ENCODE measurements at regions not wholly inside any gene's neighbourhood (a gene's known extent, or its start where the extent isn't known, plus 50 kb on each side); places are given as distances from the start of the nearest gene placed in this dataset.

GRCh38 chr14:22159099-22159498 lies 429.9 kb downstream of the DAD1 start:
- DNase-seq (ENCODE audit: low read depth in 2 of 2), result no peak

GRCh38 chr14:22158560-22158959 lies 430.5 kb downstream of the DAD1 start:
- no peak for DNase-seq (ENCODE audit: low read depth in 2 of 2)

- DNase-seq (ENCODE audit: low read depth in 2 of 2), result no peak
Measured at GRCh38 chr14:22155571-22155970, 433.5 kb downstream of the DAD1 start.

- no peak for DNase-seq (ENCODE audit: low read depth in 2 of 2)
Measured at GRCh38 chr14:22152903-22153302, 436.1 kb downstream of the DAD1 start.

GRCh38 chr14:22152161-22152870 lies 436.7 kb downstream of the DAD1 start:
- DNase-seq (ENCODE audit: low read depth in 2 of 2), result no peak

GRCh38 chr14:22151121-22151520 lies 437.9 kb downstream of the DAD1 start:
- no peak for DNase-seq (ENCODE audit: low read depth in 2 of 2)

- DNase-seq (ENCODE audit: low read depth in 2 of 2), result no peak
Measured at GRCh38 chr14:22149058-22149457, 440.0 kb downstream of the DAD1 start.

GRCh38 chr14:22147716-22148115 lies 441.3 kb downstream of the DAD1 start:
- no peak for DNase-seq (ENCODE audit: low read depth in 2 of 2)

GRCh38 chr14:22143363-22143762 lies 445.7 kb downstream of the DAD1 start:
- DNase-seq (ENCODE audit: low read depth in 2 of 2), result no peak

GRCh38 chr14:22140633-22141032 lies 448.4 kb downstream of the DAD1 start:
- no peak for DNase-seq (ENCODE audit: low read depth in 2 of 2)

- no peak for DNase-seq (ENCODE audit: low read depth in 2 of 2)
Measured at GRCh38 chr14:22131749-22132476, 457.1 kb downstream of the DAD1 start.

GRCh38 chr14:22124073-22124613 lies 450.5 kb upstream of the OR4E1 start:
- no peak for DNase-seq (ENCODE audit: low read depth in 2 of 2)

GRCh38 chr14:22122829-22123560 lies 449.4 kb upstream of the OR4E1 start:
- DNase-seq (ENCODE audit: low read depth in 2 of 2), result no peak

- DNase-seq (ENCODE audit: low read depth in 2 of 2), result no peak
Measured at GRCh38 chr14:22122227-22122818, 448.7 kb upstream of the OR4E1 start.

- peak in 1 of 2 experiments; percentile 10 for DNase-seq (ENCODE audit: low read depth in 2 of 2)
Measured at GRCh38 chr14:22118899-22119477, 445.4 kb upstream of the OR4E1 start.

GRCh38 chr14:22113401-22113800 lies 439.8 kb upstream of the OR4E1 start:
- no peak for DNase-seq (ENCODE audit: low read depth in 2 of 2)

GRCh38 chr14:22112004-22112403 lies 438.4 kb upstream of the OR4E1 start:
- no peak for DNase-seq (ENCODE audit: low read depth in 2 of 2)

- DNase-seq (ENCODE audit: low read depth in 2 of 2), result no peak
Measured at GRCh38 chr14:22107753-22108152, 434.1 kb upstream of the OR4E1 start.

- no peak for DNase-seq (ENCODE audit: low read depth in 2 of 2)
Measured at GRCh38 chr14:22106700-22107697, 433.4 kb upstream of the OR4E1 start.

- no peak for DNase-seq (ENCODE audit: low read depth in 2 of 2)
Measured at GRCh38 chr14:22105624-22106006, 432.0 kb upstream of the OR4E1 start.
